Endothelial cell of umbilical vein (primary cell): ENCODE measurements at regions not wholly inside any gene's neighbourhood (a gene's known extent, or its start where the extent isn't known, plus 50 kb on each side); places are given as distances from the start of the nearest gene placed in this dataset.

Source experiments
- BruUV-seq: library from RNA; stranded (reverse); fragments of 400-500 nt; replicated peaks from 2 replicates; lab custom pipeline; 2021; lab: Mats Ljungman, UMichigan
- CTCF ChIA-PET: fragments of 300-600, 350-600 bp; sonication (Branson Sonifier 250); formaldehyde crosslinking; loops from one replicate; lab custom pipeline; 2021; ENCODE audit warnings: antibody characterized with exemption, inconsistent platforms; lab: Charles Lee
- POLR2A ChIA-PET: fragments of 300-600, 350-600 bp; sonication (Branson Sonifier 250); formaldehyde crosslinking; loops from one replicate; lab custom pipeline; 2021; ENCODE audit warnings: antibody characterized with exemption, inconsistent platforms; lab: Charles Lee
- DNase-seq: peaks from one replicate; pipeline ENCODE4 v3.0.0-alpha.2; 2011; ENCODE audit warnings: low read depth, low spot score
- FAIRE-seq: peaks from 2 replicates; lab custom pipeline; 2011; peaks lifted over from hg19 to GRCh38; lab: Jason Lieb, UNC
- H2AFZ ChIP-seq: 2 replicates; pipeline ENCODE4 v1.6.0; 2012; ENCODE audit warnings: low read depth, low read length, control low read depth, inconsistent platforms
- H3K27ac ChIP-seq: 2 replicates; pipeline ENCODE4 v1.5.1; 2011; ENCODE audit warnings: low read depth, mild to moderate bottlenecking, control low read depth, low read length, moderate library complexity; ENCODE audit not compliant: insufficient read depth
- H3K27me3 ChIP-seq, 2 experiments: 2 replicates each; pipeline versions ENCODE4 v1.6.0 to v1.6.1; 2011; ENCODE audit warnings: low read length in 2 of 2, mixed read lengths in 1 of 2; ENCODE audit not compliant: control insufficient read depth in 2 of 2, insufficient read depth in 2 of 2
- H3K36me3 ChIP-seq, 2 experiments: 2 replicates in 1 of 2; 3 replicates in 1 of 2; pipeline ENCODE4 v1.5.1; 2011; ENCODE audit warnings: low read length in 2 of 2, mild to moderate bottlenecking in 1 of 2, moderate library complexity in 1 of 2; ENCODE audit not compliant: control insufficient read depth in 2 of 2, insufficient read depth in 2 of 2; ENCODE audit errors: extremely low read depth in 1 of 2
- H3K4me1 ChIP-seq: 3 replicates; pipeline ENCODE4 v1.5.1; 2011; ENCODE audit warnings: mild to moderate bottlenecking, low read length; ENCODE audit not compliant: control insufficient read depth, insufficient read depth; ENCODE audit errors: extremely low read depth
- H3K4me2 ChIP-seq: 2 replicates; pipeline ENCODE4 v1.6.1; 2011; ENCODE audit warnings: low read length, control low read depth, mixed read lengths; ENCODE audit not compliant: insufficient read depth
- H3K4me3 ChIP-seq, 3 experiments: fragments of 200-600 bp in 1 of 3; sonication (generic), shearing (Covaris generic) in 1 of 3; replicated peaks in 1 of 3; 2 replicates each; pipeline ENCODE4 v1.5.1; 2011 to 2016; ENCODE audit warnings: control low read depth in 3 of 3, low read length in 3 of 3, mild to moderate bottlenecking in 2 of 3, inconsistent platforms in 1 of 3, low read depth in 1 of 3, moderate library complexity in 1 of 3; ENCODE audit not compliant: insufficient read depth in 1 of 3
- H3K79me2 ChIP-seq: 2 replicates; pipeline ENCODE4 v1.6.0; 2012; ENCODE audit warnings: low read length, inconsistent platforms; ENCODE audit not compliant: control insufficient read depth, insufficient read depth
- H3K9ac ChIP-seq: replicated peaks from 2 replicates; pipeline ENCODE3; 2011; ENCODE audit warnings: low read length, control low read depth; ENCODE audit not compliant: insufficient read depth; ENCODE audit errors: extremely low read depth
- H3K9me1 ChIP-seq: replicated peaks from 3 replicates; pipeline ENCODE4 v1.6.0; 2011; ENCODE audit warnings: mild to moderate bottlenecking, low read length; ENCODE audit not compliant: control insufficient read depth, insufficient read depth; ENCODE audit errors: extremely low read depth
- H3K9me3 ChIP-seq: replicated peaks from 2 replicates; pipeline ENCODE4 v1.5.1; 2012; ENCODE audit warnings: low read length, inconsistent platforms; ENCODE audit not compliant: control insufficient read depth, insufficient read depth
- H4K20me1 ChIP-seq: replicated peaks from 2 replicates; pipeline ENCODE3; 2011; ENCODE audit warnings: mild to moderate bottlenecking, low read length; ENCODE audit not compliant: control insufficient read depth, insufficient read depth; ENCODE audit errors: extremely low read depth
- CTCF ChIP-seq, 2 donors: IDR thresholded peaks; 1 replicate in 1 of 2; 2 replicates in 1 of 2; pipeline ENCODE4 v1.5.1; 2011; ENCODE audit warnings: low read length in 2 of 2, mild to moderate bottlenecking in 2 of 2, moderate library complexity in 2 of 2, control low read depth in 1 of 2, inconsistent platforms in 1 of 2, low read depth in 1 of 2; ENCODE audit not compliant: insufficient read depth in 1 of 2; ENCODE audit errors: extremely low read depth in 1 of 2
- EZH2 ChIP-seq: IDR thresholded peaks from 2 replicates; pipeline ENCODE4 v1.6.1; 2012; ENCODE audit warnings: borderline replicate concordance, low read depth, mild to moderate bottlenecking, moderate library complexity, low read length, inconsistent platforms; ENCODE audit not compliant: severe bottlenecking
- FOS ChIP-seq: IDR thresholded peaks from 2 replicates; pipeline ENCODE4 v1.6.1; 2011; ENCODE audit warnings: mild to moderate bottlenecking, low read length, moderate library complexity, borderline replicate concordance; ENCODE audit not compliant: insufficient read depth
- GATA2 ChIP-seq: IDR thresholded peaks from 2 replicates; pipeline ENCODE4 v1.7.0; 2011; ENCODE audit warnings: low read depth, mild to moderate bottlenecking, moderate library complexity, mixed read lengths, low read length; ENCODE audit not compliant: insufficient read length, insufficient read depth
- JUN ChIP-seq: IDR thresholded peaks from 2 replicates; pipeline ENCODE4 v1.6.1; 2011; ENCODE audit warnings: borderline replicate concordance, low read depth; ENCODE audit not compliant: insufficient read length, insufficient read depth
- MAX ChIP-seq: IDR thresholded peaks from 2 replicates; pipeline ENCODE4 v1.6.1; 2011; ENCODE audit not compliant: insufficient read depth, insufficient read length
- MYC ChIP-seq: IDR thresholded peaks from one replicate; pipeline ENCODE4 v1.6.1; 2011; ENCODE audit warnings: mild to moderate bottlenecking, low read depth, low read length
- POLR2A ChIP-seq: IDR thresholded peaks from 2 replicates; pipeline ENCODE4 v1.6.1; 2012; ENCODE audit warnings: low read depth, mild to moderate bottlenecking, control low read depth, low read length
- POLR2AphosphoS5 ChIP-seq: IDR thresholded peaks from 2 replicates; pipeline ENCODE4 v1.6.1; 2012; ENCODE audit warnings: low read depth, mild to moderate bottlenecking, control low read depth, low read length, moderate library complexity; ENCODE audit not compliant: insufficient read depth
- dilution Hi-C: fragments of 300-500 bp; cut with MboI; formaldehyde crosslinking; loops from one replicate; pipeline ENCODE4 v1.15.0; 2019; ENCODE audit warnings: low sequenced_read_pairs; ENCODE audit not compliant: extremely low pct_ligation_motif_present
- intact Hi-C: fragments of 100-400 bp; cut with micrococcal nuclease; formaldehyde crosslinking; loops from one replicate; pipeline ENCODE4 v1.10.0; 2022

DNA sequence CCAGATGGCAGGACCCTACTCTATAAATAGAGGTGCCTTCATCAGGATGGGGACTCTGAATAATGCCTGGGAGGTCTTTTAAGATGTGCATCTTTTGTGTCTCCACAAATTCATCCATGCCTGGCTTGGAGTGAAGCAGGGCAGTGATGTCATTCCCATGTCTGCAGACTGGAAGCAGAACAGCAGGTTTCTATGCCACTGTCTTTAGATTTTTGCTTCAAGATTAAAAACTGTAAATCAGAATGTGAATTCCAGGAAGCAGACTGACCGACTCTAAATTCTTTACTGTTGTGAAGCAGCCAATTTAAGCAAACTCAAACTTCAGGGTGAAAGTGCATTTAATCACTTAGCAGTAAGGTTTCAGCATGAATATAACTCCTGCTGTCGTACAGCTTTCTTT, 159.3 kb downstream of the SCG2 start:
- Histone ChIP-seq H3K79me2 (no peaks in the 10 kb centered on the region), H3K4me2 (no peak overlapping the region), H3K9ac (no peak overlapping the region), H3K9me1 (no peaks in the 10 kb centered on the region), H3K4me3 (no peak overlapping the region), H3K27me3 (peaks cover 1 to 2% of the 10 kb centered on the region in 2 experiments), H3K36me3 (no peaks in the 10 kb centered on the region), H3K4me1 (no peaks in the 10 kb centered on the region), H2AFZ (no peak overlapping the region), H4K20me1 (no peaks in the 10 kb centered on the region), H3K9me3 (no peaks in the 10 kb centered on the region), H3K27ac (no peak overlapping the region)
- POLR2A ChIA-PET, result no interaction called here
- intact Hi-C loops (no loop called here), dilution Hi-C loops (no loop called here)
- CTCF ChIA-PET, result no interaction called here
- TF ChIP-seq POLR2AphosphoS5 (no peak), EZH2 (no peak), MAX (no peak), MYC (no peak), GATA2 (no peak), JUN (no peak), CTCF (IDR thresholded peaks at IDR 0.05; ENCODE audit: extremely low read depth in 1 of 2, insufficient read depth in 1 of 2, low read depth in 1 of 2, low read length in 2 of 2) (no peak), FOS (no peak), POLR2A (no peak)
- FAIRE-seq (no peak), DNase-seq (no peak)
- BruUV-seq, result no TSS peak
